HG03103 (cell line): ENCODE measurements at regions not wholly inside any gene's neighbourhood (a gene's known extent, or its start where the extent isn't known, plus 50 kb on each side); places are given as distances from the start of the nearest gene placed in this dataset.
"Not testable (repeated sequence)": the region's sequence is repeated elsewhere in the genome, so short reads cannot be mapped to it uniquely, and the experiment has no call there.

Experiments used
- ATAC-seq: cut with Tn5 transposase; IDR thresholded peaks from one replicate; pipeline ENCODE4 v1.9.1; 2021; ENCODE audit warnings: low read depth; ENCODE audit not compliant: unreplicated experiment

GRCh38 chr6:145155411-145155810, 579.9 kb downstream of the EPM2A start:
- ATAC-seq = no peak

- ATAC-seq = no peak
These were observed 579.2 kb downstream of the EPM2A start for GRCh38 chr6:145155873-145156782.

GRCh38 chr6:145158636-145159035, 576.7 kb downstream of the EPM2A start:
- ATAC-seq = not testable (repeated sequence)

- ATAC-seq = no peak
These were observed 575.4 kb downstream of the EPM2A start for GRCh38 chr6:145159921-145160320.

- ATAC-seq = no peak
These were observed 573.8 kb downstream of the EPM2A start for GRCh38 chr6:145161501-145161900.

GRCh38 chr6:145169726-145170224, 565.5 kb downstream of the EPM2A start:
- no peak for ATAC-seq

- no peak for ATAC-seq
These were observed 559.9 kb downstream of the EPM2A start for GRCh38 chr6:145175470-145175869.

- no peak for ATAC-seq
These were observed 556.9 kb downstream of the EPM2A start for GRCh38 chr6:145178391-145178790.

GRCh38 chr6:145187491-145188206, 547.7 kb downstream of the EPM2A start:
- ATAC-seq = no peak

- ATAC-seq = no peak
These were observed 545.5 kb downstream of the EPM2A start for GRCh38 chr6:145189836-145190235.

- ATAC-seq = no peak
These were observed 540.9 kb downstream of the EPM2A start for GRCh38 chr6:145194389-145194788.

- no peak for ATAC-seq
These were observed 535.4 kb downstream of the EPM2A start for GRCh38 chr6:145199961-145200360.

- no peak for ATAC-seq
These were observed 531.0 kb downstream of the EPM2A start for GRCh38 chr6:145204301-145204700.

GRCh38 chr6:145206247-145206907, 528.9 kb downstream of the EPM2A start:
- ATAC-seq = no peak

- no peak for ATAC-seq
These were observed 526.8 kb downstream of the EPM2A start for GRCh38 chr6:145208474-145208873.

GRCh38 chr6:145209272-145209671, 526.0 kb downstream of the EPM2A start:
- ATAC-seq = no peak

GRCh38 chr6:145212813-145213212, 522.5 kb downstream of the EPM2A start:
- ATAC-seq = peak; percentile 40

- peak; percentile 77 for ATAC-seq
These were observed 521.7 kb downstream of the EPM2A start for GRCh38 chr6:145213614-145214013.

- ATAC-seq = no peak
These were observed 520.8 kb downstream of the EPM2A start for GRCh38 chr6:145214570-145214969.

- no peak for ATAC-seq
These were observed 510.9 kb downstream of the EPM2A start for GRCh38 chr6:145224450-145224849.

GRCh38 chr6:145225500-145225899, 509.8 kb downstream of the EPM2A start:
- no peak for ATAC-seq
